DOHH2 (cell line): ENCODE measurements at regions not wholly inside any gene's neighbourhood (a gene's known extent, or its start where the extent isn't known, plus 50 kb on each side); places are given as distances from the start of the nearest gene placed in this dataset.

Source experiments
- H3F3A ChIP-seq: fragments of 200-600 bp; sonication (generic), shearing (Covaris generic); 2 replicates; pipeline ENCODE4 v1.6.0; 2016; ENCODE audit warnings: antibody characterized with exemption, mild to moderate bottlenecking; ENCODE audit not compliant: control insufficient read depth, insufficient read depth
- H3K27ac ChIP-seq: fragments of 200-600 bp; sonication (generic); 2 replicates; pipeline ENCODE4 v1.5.1; 2014; ENCODE audit warnings: low read depth, mild to moderate bottlenecking, low read length, moderate library complexity
- H3K27me3 ChIP-seq: fragments of 200-600 bp; sonication (generic); 2 replicates; pipeline ENCODE4 v1.6.1; 2014; ENCODE audit warnings: mild to moderate bottlenecking, low read length, mixed read lengths; ENCODE audit not compliant: control insufficient read depth
- H3K36me3 ChIP-seq: fragments of 200-600 bp; sonication (generic); 2 replicates; pipeline ENCODE4 v1.6.1; 2014; ENCODE audit warnings: mild to moderate bottlenecking, low read length, moderate library complexity, mixed read lengths; ENCODE audit not compliant: control insufficient read depth
- H3K4me1 ChIP-seq: fragments of 200-600 bp; sonication (generic); 2 replicates; pipeline ENCODE4 v1.6.1; 2014; ENCODE audit warnings: mild to moderate bottlenecking, low read length, mixed read lengths; ENCODE audit not compliant: control insufficient read depth
- H3K4me2 ChIP-seq: fragments of 200-600 bp; sonication (generic); 2 replicates; pipeline ENCODE4 v1.6.0; 2014; ENCODE audit warnings: mild to moderate bottlenecking, low read length, moderate library complexity
- H3K4me3 ChIP-seq: fragments of 200-600 bp; sonication (generic); 2 replicates; pipeline ENCODE4 v1.5.1; 2014; ENCODE audit warnings: mild to moderate bottlenecking, low read length, mixed read lengths
- H3K79me2 ChIP-seq: fragments of 200-600 bp; sonication (generic); 2 replicates; pipeline ENCODE4 v1.6.1; 2014; ENCODE audit warnings: mild to moderate bottlenecking, low read length, mixed read lengths; ENCODE audit not compliant: control insufficient read depth
- H3K9me2 ChIP-seq: fragments of 200-600 bp; sonication (generic); replicated peaks from 2 replicates; pipeline ENCODE4 v1.6.1; 2014; ENCODE audit warnings: mild to moderate bottlenecking, low read length, mixed read lengths; ENCODE audit not compliant: control insufficient read depth
- H3K9me3 ChIP-seq: fragments of 200-600 bp; sonication (generic); 2 replicates; pipeline ENCODE4 v1.6.1; 2014; ENCODE audit warnings: antibody characterized with exemption, low read length, mixed read lengths; ENCODE audit not compliant: control insufficient read depth, insufficient read depth
- H4K20me1 ChIP-seq: fragments of 200-600 bp; sonication (generic); 2 replicates; pipeline ENCODE4 v1.6.0; 2014; ENCODE audit warnings: low read depth, mild to moderate bottlenecking, antibody characterized with exemption, low read length, moderate library complexity; ENCODE audit not compliant: control insufficient read depth, insufficient read depth
- EZH2phosphoT487 ChIP-seq: fragments of 200-600 bp; sonication (generic); IDR thresholded peaks from 2 replicates; pipeline ENCODE4 v1.6.1; 2017; ENCODE audit warnings: borderline replicate concordance, mild to moderate bottlenecking, antibody characterized with exemption, low read length, moderate library complexity, mixed read lengths
- TF ChIP-seq, protein P1 (sequence below): fragments of 200-600 bp; sonication (generic); IDR thresholded peaks from one replicate; pipeline ENCODE4 v1.5.1; 2014; ENCODE audit warnings: antibody characterized with exemption, mild to moderate bottlenecking, low read depth, low read length; ENCODE audit not compliant: poor library complexity, severe bottlenecking

- Histone ChIP-seq H3K27me3 (no peaks in the 10 kb centered on the region), H3K4me1 (no peaks in the 10 kb centered on the region), H3K27ac (no peak overlapping the region), H4K20me1 (no peaks in the 10 kb centered on the region), H3K4me3 (no peak overlapping the region), H3K9me2 (no peaks in the 10 kb centered on the region), H3K36me3 (no peaks in the 10 kb centered on the region), H3K9me3 (no peaks in the 10 kb centered on the region; the same call in 1 of the 2 replicates), H3K79me2 (no peaks in the 10 kb centered on the region), H3F3A (no peaks in the 10 kb centered on the region), H3K4me2 (no peak overlapping the region)
- TF ChIP-seq, protein P1, sequence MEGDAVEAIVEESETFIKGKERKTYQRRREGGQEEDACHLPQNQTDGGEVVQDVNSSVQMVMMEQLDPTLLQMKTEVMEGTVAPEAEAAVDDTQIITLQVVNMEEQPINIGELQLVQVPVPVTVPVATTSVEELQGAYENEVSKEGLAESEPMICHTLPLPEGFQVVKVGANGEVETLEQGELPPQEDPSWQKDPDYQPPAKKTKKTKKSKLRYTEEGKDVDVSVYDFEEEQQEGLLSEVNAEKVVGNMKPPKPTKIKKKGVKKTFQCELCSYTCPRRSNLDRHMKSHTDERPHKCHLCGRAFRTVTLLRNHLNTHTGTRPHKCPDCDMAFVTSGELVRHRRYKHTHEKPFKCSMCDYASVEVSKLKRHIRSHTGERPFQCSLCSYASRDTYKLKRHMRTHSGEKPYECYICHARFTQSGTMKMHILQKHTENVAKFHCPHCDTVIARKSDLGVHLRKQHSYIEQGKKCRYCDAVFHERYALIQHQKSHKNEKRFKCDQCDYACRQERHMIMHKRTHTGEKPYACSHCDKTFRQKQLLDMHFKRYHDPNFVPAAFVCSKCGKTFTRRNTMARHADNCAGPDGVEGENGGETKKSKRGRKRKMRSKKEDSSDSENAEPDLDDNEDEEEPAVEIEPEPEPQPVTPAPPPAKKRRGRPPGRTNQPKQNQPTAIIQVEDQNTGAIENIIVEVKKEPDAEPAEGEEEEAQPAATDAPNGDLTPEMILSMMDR = no peak
- TF ChIP-seq EZH2phosphoT487 = no peak
Measured at GRCh38 chr2:183428881-183429280, 304.6 kb downstream of the NUP35 start.

GRCh38 chr2:183438541-183438940 lies 314.3 kb downstream of the NUP35 start:
- Histone ChIP-seq H3K9me3 (no peaks in the 10 kb centered on the region), H3K79me2 (no peaks in the 10 kb centered on the region), H3K36me3 (no peaks in the 10 kb centered on the region), H3K9me2 (no peaks in the 10 kb centered on the region), H3F3A (no peaks in the 10 kb centered on the region), H3K27ac (no peak overlapping the region), H3K4me2 (no peak overlapping the region), H3K27me3 (no peaks in the 10 kb centered on the region), H4K20me1 (no peaks in the 10 kb centered on the region), H3K4me3 (no peak overlapping the region), H3K4me1 (no peaks in the 10 kb centered on the region)
- TF ChIP-seq, protein P1 = no peak
- TF ChIP-seq EZH2phosphoT487 = no peak

- H3K36me3 ChIP-seq = no peaks in the 10 kb centered on the region
- H3K27me3 ChIP-seq = no peaks in the 10 kb centered on the region
- no peaks in the 10 kb centered on the region for H3F3A ChIP-seq
- no peaks in the 10 kb centered on the region for H3K4me1 ChIP-seq
- TF ChIP-seq, protein P1 = no peak
- TF ChIP-seq EZH2phosphoT487 = no peak
- H3K9me3 ChIP-seq = no peaks in the 10 kb centered on the region
- no peaks in the 10 kb centered on the region for H3K79me2 ChIP-seq
- no peak overlapping the region for H3K27ac ChIP-seq
- H3K4me2 ChIP-seq = no peak overlapping the region
- H4K20me1 ChIP-seq = no peaks in the 10 kb centered on the region
- H3K4me3 ChIP-seq = no peak overlapping the region
- H3K9me2 ChIP-seq = no peaks in the 10 kb centered on the region
Measured at GRCh38 chr2:183455056-183455455, 330.8 kb downstream of the NUP35 start.

GRCh38 chr2:183456177-183456576 lies 331.9 kb downstream of the NUP35 start:
- H3K36me3 ChIP-seq = no peaks in the 10 kb centered on the region
- H3K4me1 ChIP-seq = no peaks in the 10 kb centered on the region
- no peaks in the 10 kb centered on the region for H3K79me2 ChIP-seq
- H3K9me2 ChIP-seq = no peaks in the 10 kb centered on the region
- no peak overlapping the region for H3K4me3 ChIP-seq
- no peaks in the 10 kb centered on the region for H3K9me3 ChIP-seq
- H3K27me3 ChIP-seq = no peaks in the 10 kb centered on the region
- H3K27ac ChIP-seq = no peak overlapping the region
- no peaks in the 10 kb centered on the region for H3F3A ChIP-seq
- H3K4me2 ChIP-seq = no peak overlapping the region
- H4K20me1 ChIP-seq = no peaks in the 10 kb centered on the region
- TF ChIP-seq, protein P1 = no peak
- TF ChIP-seq EZH2phosphoT487 = no peak
